ENCODE measurements at regions not wholly inside any gene's neighbourhood (a gene's known extent, or its start where the extent isn't known, plus 50 kb on each side); places are given as distances from the start of the nearest gene placed in this dataset.

DNA sequence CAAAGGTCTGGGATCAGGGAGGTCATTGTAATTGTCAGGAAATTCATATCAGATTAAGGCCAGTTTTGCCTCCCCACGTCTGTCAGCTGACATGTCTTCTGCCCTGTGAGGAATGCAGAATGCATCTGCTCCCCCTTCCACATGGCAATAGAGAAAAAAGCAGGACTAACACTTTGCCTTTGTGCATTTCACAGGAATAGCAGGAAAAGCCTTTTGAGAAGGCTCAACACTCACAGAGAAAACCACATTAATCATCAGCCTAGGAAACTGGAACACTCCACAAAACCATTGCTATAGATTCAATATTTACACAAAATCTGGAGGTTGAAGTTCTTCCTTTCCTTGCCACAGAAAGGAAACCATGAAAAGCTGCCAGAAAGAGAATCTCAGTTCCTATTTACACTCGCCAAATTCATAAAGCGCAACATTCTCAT is 165.2 kb upstream of the HES1 start:
- Histone ChIP-seq H3K9me3 (ENCODE audit: insufficient read depth, low read depth, low read length) (no peaks in the 10 kb centered on the region), H3K4me1 (ENCODE audit: control insufficient read depth in 1 of 2, insufficient read depth in 2 of 2, low read length in 2 of 2) (peaks cover 7 to 12% of the 10 kb centered on the region in 2 experiments), H3K36me3 (ENCODE audit: control insufficient read depth in 1 of 2, insufficient read depth in 2 of 2, low read length in 2 of 2) (no peaks in the 10 kb centered on the region), H3K18ac (ENCODE audit: low read length) (no peak overlapping the region), H3K79me2 (ENCODE audit: control insufficient read depth, insufficient read depth, low read length, poor library complexity) (no peaks in the 10 kb centered on the region), H3K4me2 (ENCODE audit: low read length) (no peak overlapping the region), H3K27ac (ENCODE audit: low read depth, low read length) (no peak overlapping the region), H4K8ac (ENCODE audit: low read depth, low read length) (no peak overlapping the region), H3K14ac (ENCODE audit: low read length) (no peak overlapping the region), H2BK5ac (ENCODE audit: low read depth, low read length, poor library complexity) (no peak overlapping the region), H3K79me1 (ENCODE audit: low read length) (peaks cover 2% of the 10 kb centered on the region), H3K27me3 (ENCODE audit: insufficient read depth, low read length) (no peaks in the 10 kb centered on the region), H4K91ac (ENCODE audit: low read depth, low read length) (no peak overlapping the region), H2AFZ (ENCODE audit: insufficient read depth, low read length, poor library complexity) (no peak overlapping the region), H2AK5ac (ENCODE audit: low read length) (no peak overlapping the region), H2BK12ac (ENCODE audit: low read length) (no peak overlapping the region), H3K4me3 (ENCODE audit: low read depth, low read length) (no peak overlapping the region), H4K12ac (ENCODE audit: low read depth, low read length) (no peak overlapping the region), H3K23ac (ENCODE audit: low read length) (no peak overlapping the region), H2BK120ac (ENCODE audit: insufficient read depth, low read length, poor library complexity) (no peak overlapping the region), H3K4ac (ENCODE audit: low read depth, low read length) (no peak overlapping the region), H3K9ac (ENCODE audit: low read length) (no peak overlapping the region)
- DNase-seq = no peak
- no CpG with 5 or more reads among the region's 3 CpGs for WGBS (ENCODE audit: extremely low coverage, insufficient coverage, insufficient read length)

DNA sequence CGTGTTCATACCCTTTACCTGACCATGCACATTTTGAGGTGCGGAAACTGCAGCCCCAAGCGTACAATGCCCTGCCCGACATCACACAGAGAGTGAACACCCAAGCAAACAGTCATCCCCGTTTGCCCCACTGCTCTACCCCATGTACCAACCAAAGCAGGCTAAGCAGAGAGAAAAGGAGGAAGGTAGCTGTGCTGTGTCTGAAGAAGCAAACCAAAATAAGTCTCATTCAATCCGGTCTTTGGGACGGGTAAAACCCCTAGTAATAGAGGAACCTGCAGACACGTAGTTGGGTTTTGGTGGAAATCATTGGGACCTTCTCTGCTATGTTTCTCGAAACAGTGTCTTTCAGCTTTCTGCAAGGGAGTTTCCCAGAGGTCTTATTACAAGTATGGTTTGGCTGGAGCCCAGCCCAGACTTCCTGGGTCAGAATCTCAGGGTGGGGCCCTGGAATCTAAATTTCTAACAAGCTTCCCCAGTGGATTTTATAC is 164.6 kb upstream of the HES1 start:
- no peak overlapping the region for H2AK5ac ChIP-seq (ENCODE audit: low read length)

DNA sequence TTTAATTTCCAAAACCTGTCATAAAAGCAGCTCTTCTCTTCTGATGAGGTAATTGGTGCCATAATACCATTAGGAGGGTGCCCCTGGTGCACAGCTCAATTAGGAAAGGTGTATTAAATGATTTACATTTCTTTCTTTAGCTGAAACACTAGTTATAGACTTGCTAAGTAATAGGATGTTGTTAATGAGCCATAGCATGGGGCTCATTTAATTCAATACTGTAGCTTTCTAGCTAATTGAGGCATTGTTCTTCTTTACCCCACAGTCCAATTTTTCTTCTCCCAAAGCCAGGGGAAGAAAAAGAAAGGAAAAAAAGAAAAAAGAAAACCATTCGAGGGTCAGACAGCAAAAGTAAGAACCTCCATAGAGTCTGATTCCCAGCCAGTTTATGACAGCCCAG is 164.0 kb upstream of the HES1 start:
- Histone ChIP-seq H2AFZ (ENCODE audit: insufficient read depth, low read length, poor library complexity) (no peak overlapping the region), H2BK12ac (ENCODE audit: low read length) (no peak overlapping the region)
- WGBS (ENCODE audit: extremely low coverage, insufficient coverage, insufficient read length) = no CpG with 5 or more reads among the region's 1 CpG

More for the DNA sequence above, 164.6 kb upstream of the HES1 start:
- Histone ChIP-seq H3K27me3 (ENCODE audit: insufficient read depth, low read length) (no peaks in the 10 kb centered on the region), H3K79me1 (ENCODE audit: low read length) (peaks cover 2% of the 10 kb centered on the region), H3K79me2 (ENCODE audit: control insufficient read depth, insufficient read depth, low read length, poor library complexity) (no peaks in the 10 kb centered on the region), H3K27ac (ENCODE audit: low read depth, low read length) (no peak overlapping the region), H2BK12ac (ENCODE audit: low read length) (no peak overlapping the region), H3K4me1 (ENCODE audit: control insufficient read depth in 1 of 2, insufficient read depth in 2 of 2, low read length in 2 of 2) (peaks cover 7 to 12% of the 10 kb centered on the region in 2 experiments), H3K9me3 (ENCODE audit: insufficient read depth, low read depth, low read length) (no peaks in the 10 kb centered on the region), H3K36me3 (ENCODE audit: control insufficient read depth in 1 of 2, insufficient read depth in 2 of 2, low read length in 2 of 2) (no peaks in the 10 kb centered on the region), H3K14ac (ENCODE audit: low read length) (no peak overlapping the region), H3K23ac (ENCODE audit: low read length) (no peak overlapping the region), H3K9ac (ENCODE audit: low read length) (no peak overlapping the region), H3K4me3 (ENCODE audit: low read depth, low read length) (no peak overlapping the region), H2BK120ac (ENCODE audit: insufficient read depth, low read length, poor library complexity) (no peak overlapping the region), H3K18ac (ENCODE audit: low read length) (no peak overlapping the region), H4K12ac (ENCODE audit: low read depth, low read length) (no peak overlapping the region), H4K8ac (ENCODE audit: low read depth, low read length) (no peak overlapping the region), H2BK5ac (ENCODE audit: low read depth, low read length, poor library complexity) (no peak overlapping the region), H3K4me2 (ENCODE audit: low read length) (no peak overlapping the region), H3K4ac (ENCODE audit: low read depth, low read length) (no peak overlapping the region), H4K91ac (ENCODE audit: low read depth, low read length) (no peak overlapping the region), H2AFZ (ENCODE audit: insufficient read depth, low read length, poor library complexity) (no peak overlapping the region)
- no CpG with 5 or more reads among the region's 9 CpGs for WGBS (ENCODE audit: extremely low coverage, insufficient coverage, insufficient read length)
- DNase-seq = peak in 1 of 2 donors; percentile 14

DNA sequence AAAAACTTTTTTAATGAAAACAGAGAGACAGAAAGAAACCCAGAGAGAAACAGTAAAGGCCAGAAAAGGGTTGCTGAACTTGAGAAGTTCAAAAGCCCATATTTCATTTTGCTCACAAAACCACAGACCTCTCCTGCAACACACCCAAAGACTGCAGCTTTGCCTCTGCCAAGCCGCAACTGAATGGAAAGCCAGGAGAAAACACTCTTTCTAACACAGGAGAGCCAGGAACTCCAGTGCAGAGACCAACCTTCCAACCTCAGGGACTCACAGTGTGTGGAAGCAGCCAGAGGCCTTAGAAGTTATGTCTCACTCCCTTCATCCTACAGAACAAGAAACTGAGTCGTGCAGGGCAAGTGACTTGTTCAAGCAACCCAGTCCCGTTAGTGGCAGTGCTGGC is 163.1 kb upstream of the HES1 start:
- no peak for DNase-seq
- Histone ChIP-seq H3K18ac (ENCODE audit: low read length) (no peak overlapping the region), H3K36me3 (ENCODE audit: control insufficient read depth in 1 of 2, insufficient read depth in 2 of 2, low read length in 2 of 2) (no peaks in the 10 kb centered on the region), H2BK120ac (ENCODE audit: insufficient read depth, low read length, poor library complexity) (no peak overlapping the region), H3K4me3 (ENCODE audit: low read depth, low read length) (no peak overlapping the region), H2AK5ac (ENCODE audit: low read length) (no peak overlapping the region), H3K27me3 (ENCODE audit: insufficient read depth, low read length) (no peaks in the 10 kb centered on the region), H2AFZ (ENCODE audit: insufficient read depth, low read length, poor library complexity) (no peak overlapping the region), H4K8ac (ENCODE audit: low read depth, low read length) (no peak overlapping the region), H3K14ac (ENCODE audit: low read length) (no peak overlapping the region), H3K23ac (ENCODE audit: low read length) (no peak overlapping the region), H3K27ac (ENCODE audit: low read depth, low read length) (no peak overlapping the region), H2BK12ac (ENCODE audit: low read length) (no peak overlapping the region), H3K9ac (ENCODE audit: low read length) (no peak overlapping the region), H3K79me1 (ENCODE audit: low read length) (peaks cover 2% of the 10 kb centered on the region), H4K91ac (ENCODE audit: low read depth, low read length) (no peak overlapping the region), H3K9me3 (ENCODE audit: insufficient read depth, low read depth, low read length) (no peaks in the 10 kb centered on the region), H3K79me2 (ENCODE audit: control insufficient read depth, insufficient read depth, low read length, poor library complexity) (no peaks in the 10 kb centered on the region), H3K4ac (ENCODE audit: low read depth, low read length) (no peak overlapping the region), H3K4me1 (ENCODE audit: control insufficient read depth in 1 of 2, insufficient read depth in 2 of 2, low read length in 2 of 2) (peaks cover 7 to 12% of the 10 kb centered on the region in 2 experiments), H2BK5ac (ENCODE audit: low read depth, low read length, poor library complexity) (no peak overlapping the region), H3K4me2 (ENCODE audit: low read length) (no peak overlapping the region), H4K12ac (ENCODE audit: low read depth, low read length) (no peak overlapping the region)
- WGBS (ENCODE audit: extremely low coverage, insufficient coverage, insufficient read length) = no CpG with 5 or more reads among the region's 3 CpGs

More for the DNA sequence above, 164.0 kb upstream of the HES1 start:
- H2AK5ac ChIP-seq (ENCODE audit: low read length) = no peak overlapping the region
- peaks cover 7 to 12% of the 10 kb centered on the region in 2 experiments for H3K4me1 ChIP-seq (ENCODE audit: control insufficient read depth in 1 of 2, insufficient read depth in 2 of 2, low read length in 2 of 2)
- no peak overlapping the region for H3K9ac ChIP-seq (ENCODE audit: low read length)
- H4K91ac ChIP-seq (ENCODE audit: low read depth, low read length) = no peak overlapping the region
- no peak overlapping the region for H4K8ac ChIP-seq (ENCODE audit: low read depth, low read length)
- H2BK120ac ChIP-seq (ENCODE audit: insufficient read depth, low read length, poor library complexity) = no peak overlapping the region
- H3K36me3 ChIP-seq (ENCODE audit: control insufficient read depth in 1 of 2, insufficient read depth in 2 of 2, low read length in 2 of 2) = no peaks in the 10 kb centered on the region
- no peak overlapping the region for H3K23ac ChIP-seq (ENCODE audit: low read length)
- no peak overlapping the region for H3K4me3 ChIP-seq (ENCODE audit: low read depth, low read length)
- H4K12ac ChIP-seq (ENCODE audit: low read depth, low read length) = no peak overlapping the region
- no peak overlapping the region for H3K18ac ChIP-seq (ENCODE audit: low read length)
- no peak overlapping the region for H2BK5ac ChIP-seq (ENCODE audit: low read depth, low read length, poor library complexity)
- no peak overlapping the region for H3K27ac ChIP-seq (ENCODE audit: low read depth, low read length)
- H3K14ac ChIP-seq (ENCODE audit: low read length) = no peak overlapping the region
- H3K27me3 ChIP-seq (ENCODE audit: insufficient read depth, low read length) = no peaks in the 10 kb centered on the region
- H3K4me2 ChIP-seq (ENCODE audit: low read length) = no peak overlapping the region
- no peaks in the 10 kb centered on the region for H3K79me2 ChIP-seq (ENCODE audit: control insufficient read depth, insufficient read depth, low read length, poor library complexity)
- H3K4ac ChIP-seq (ENCODE audit: low read depth, low read length) = no peak overlapping the region
- no peaks in the 10 kb centered on the region for H3K9me3 ChIP-seq (ENCODE audit: insufficient read depth, low read depth, low read length)
- DNase-seq = no peak
- H3K79me1 ChIP-seq (ENCODE audit: low read length) = peaks cover 2% of the 10 kb centered on the region
